Endothelial cell of umbilical vein (primary cell): ENCODE measurements at regions not wholly inside any gene's neighbourhood (a gene's known extent, or its start where the extent isn't known, plus 50 kb on each side); places are given as distances from the start of the nearest gene placed in this dataset.

Experiments used
- BruUV-seq: library from RNA; stranded (reverse); fragments of 400-500 nt; replicated peaks from 2 replicates; lab custom pipeline; 2021; lab: Mats Ljungman, UMichigan
- CTCF ChIA-PET: fragments of 300-600, 350-600 bp; sonication (Branson Sonifier 250); formaldehyde crosslinking; loops from one replicate; lab custom pipeline; 2021; ENCODE audit warnings: antibody characterized with exemption, inconsistent platforms; lab: Charles Lee
- POLR2A ChIA-PET: fragments of 300-600, 350-600 bp; sonication (Branson Sonifier 250); formaldehyde crosslinking; loops from one replicate; lab custom pipeline; 2021; ENCODE audit warnings: antibody characterized with exemption, inconsistent platforms; lab: Charles Lee
- DNase-seq: peaks from one replicate; pipeline ENCODE4 v3.0.0-alpha.2; 2011; ENCODE audit warnings: low read depth, low spot score
- FAIRE-seq: peaks from 2 replicates; lab custom pipeline; 2011; peaks lifted over from hg19 to GRCh38; lab: Jason Lieb, UNC
- H2AFZ ChIP-seq: 2 replicates; pipeline ENCODE4 v1.6.0; 2012; ENCODE audit warnings: low read depth, low read length, control low read depth, inconsistent platforms
- H3K27ac ChIP-seq: 2 replicates; pipeline ENCODE4 v1.5.1; 2011; ENCODE audit warnings: low read depth, mild to moderate bottlenecking, control low read depth, low read length, moderate library complexity; ENCODE audit not compliant: insufficient read depth
- H3K27me3 ChIP-seq, 2 experiments: 2 replicates each; pipeline versions ENCODE4 v1.6.0 to v1.6.1; 2011; ENCODE audit warnings: low read length in 2 of 2, mixed read lengths in 1 of 2; ENCODE audit not compliant: control insufficient read depth in 2 of 2, insufficient read depth in 2 of 2
- H3K36me3 ChIP-seq, 2 experiments: 2 replicates in 1 of 2; 3 replicates in 1 of 2; pipeline ENCODE4 v1.5.1; 2011; ENCODE audit warnings: low read length in 2 of 2, mild to moderate bottlenecking in 1 of 2, moderate library complexity in 1 of 2; ENCODE audit not compliant: control insufficient read depth in 2 of 2, insufficient read depth in 2 of 2; ENCODE audit errors: extremely low read depth in 1 of 2
- H3K4me1 ChIP-seq: 3 replicates; pipeline ENCODE4 v1.5.1; 2011; ENCODE audit warnings: mild to moderate bottlenecking, low read length; ENCODE audit not compliant: control insufficient read depth, insufficient read depth; ENCODE audit errors: extremely low read depth
- H3K4me2 ChIP-seq: 2 replicates; pipeline ENCODE4 v1.6.1; 2011; ENCODE audit warnings: low read length, control low read depth, mixed read lengths; ENCODE audit not compliant: insufficient read depth
- H3K4me3 ChIP-seq, 3 experiments: fragments of 200-600 bp in 1 of 3; sonication (generic), shearing (Covaris generic) in 1 of 3; replicated peaks in 1 of 3; 2 replicates each; pipeline ENCODE4 v1.5.1; 2011 to 2016; ENCODE audit warnings: control low read depth in 3 of 3, low read length in 3 of 3, mild to moderate bottlenecking in 2 of 3, inconsistent platforms in 1 of 3, low read depth in 1 of 3, moderate library complexity in 1 of 3; ENCODE audit not compliant: insufficient read depth in 1 of 3
- H3K79me2 ChIP-seq: 2 replicates; pipeline ENCODE4 v1.6.0; 2012; ENCODE audit warnings: low read length, inconsistent platforms; ENCODE audit not compliant: control insufficient read depth, insufficient read depth
- H3K9ac ChIP-seq: replicated peaks from 2 replicates; pipeline ENCODE3; 2011; ENCODE audit warnings: low read length, control low read depth; ENCODE audit not compliant: insufficient read depth; ENCODE audit errors: extremely low read depth
- H3K9me1 ChIP-seq: replicated peaks from 3 replicates; pipeline ENCODE4 v1.6.0; 2011; ENCODE audit warnings: mild to moderate bottlenecking, low read length; ENCODE audit not compliant: control insufficient read depth, insufficient read depth; ENCODE audit errors: extremely low read depth
- H3K9me3 ChIP-seq: replicated peaks from 2 replicates; pipeline ENCODE4 v1.5.1; 2012; ENCODE audit warnings: low read length, inconsistent platforms; ENCODE audit not compliant: control insufficient read depth, insufficient read depth
- H4K20me1 ChIP-seq: replicated peaks from 2 replicates; pipeline ENCODE3; 2011; ENCODE audit warnings: mild to moderate bottlenecking, low read length; ENCODE audit not compliant: control insufficient read depth, insufficient read depth; ENCODE audit errors: extremely low read depth
- EZH2 ChIP-seq: IDR thresholded peaks from 2 replicates; pipeline ENCODE4 v1.6.1; 2012; ENCODE audit warnings: borderline replicate concordance, low read depth, mild to moderate bottlenecking, moderate library complexity, low read length, inconsistent platforms; ENCODE audit not compliant: severe bottlenecking
- FOS ChIP-seq: IDR thresholded peaks from 2 replicates; pipeline ENCODE4 v1.6.1; 2011; ENCODE audit warnings: mild to moderate bottlenecking, low read length, moderate library complexity, borderline replicate concordance; ENCODE audit not compliant: insufficient read depth
- GATA2 ChIP-seq: IDR thresholded peaks from 2 replicates; pipeline ENCODE4 v1.7.0; 2011; ENCODE audit warnings: low read depth, mild to moderate bottlenecking, moderate library complexity, mixed read lengths, low read length; ENCODE audit not compliant: insufficient read length, insufficient read depth
- JUN ChIP-seq: IDR thresholded peaks from 2 replicates; pipeline ENCODE4 v1.6.1; 2011; ENCODE audit warnings: borderline replicate concordance, low read depth; ENCODE audit not compliant: insufficient read length, insufficient read depth
- MYC ChIP-seq: IDR thresholded peaks from one replicate; pipeline ENCODE4 v1.6.1; 2011; ENCODE audit warnings: mild to moderate bottlenecking, low read depth, low read length
- POLR2A ChIP-seq: IDR thresholded peaks from 2 replicates; pipeline ENCODE4 v1.6.1; 2012; ENCODE audit warnings: low read depth, mild to moderate bottlenecking, control low read depth, low read length
- POLR2AphosphoS5 ChIP-seq: IDR thresholded peaks from 2 replicates; pipeline ENCODE4 v1.6.1; 2012; ENCODE audit warnings: low read depth, mild to moderate bottlenecking, control low read depth, low read length, moderate library complexity; ENCODE audit not compliant: insufficient read depth
- dilution Hi-C: fragments of 300-500 bp; cut with MboI; formaldehyde crosslinking; loops from one replicate; pipeline ENCODE4 v1.15.0; 2019; ENCODE audit warnings: low sequenced_read_pairs; ENCODE audit not compliant: extremely low pct_ligation_motif_present
- intact Hi-C: fragments of 100-400 bp; cut with micrococcal nuclease; formaldehyde crosslinking; loops from one replicate; pipeline ENCODE4 v1.10.0; 2022
- TF ChIP-seq, protein P1 (sequence below), 2 donors: IDR thresholded peaks; 1 replicate in 1 of 2; 2 replicates in 1 of 2; pipeline ENCODE4 v1.5.1; 2011; ENCODE audit warnings: low read length in 2 of 2, mild to moderate bottlenecking in 2 of 2, moderate library complexity in 2 of 2, control low read depth in 1 of 2, inconsistent platforms in 1 of 2, low read depth in 1 of 2; ENCODE audit not compliant: insufficient read depth in 1 of 2; ENCODE audit errors: extremely low read depth in 1 of 2
- TF ChIP-seq, protein P2 (sequence below): IDR thresholded peaks from 2 replicates; pipeline ENCODE4 v1.6.1; 2011; ENCODE audit not compliant: insufficient read depth, insufficient read length

DNA sequence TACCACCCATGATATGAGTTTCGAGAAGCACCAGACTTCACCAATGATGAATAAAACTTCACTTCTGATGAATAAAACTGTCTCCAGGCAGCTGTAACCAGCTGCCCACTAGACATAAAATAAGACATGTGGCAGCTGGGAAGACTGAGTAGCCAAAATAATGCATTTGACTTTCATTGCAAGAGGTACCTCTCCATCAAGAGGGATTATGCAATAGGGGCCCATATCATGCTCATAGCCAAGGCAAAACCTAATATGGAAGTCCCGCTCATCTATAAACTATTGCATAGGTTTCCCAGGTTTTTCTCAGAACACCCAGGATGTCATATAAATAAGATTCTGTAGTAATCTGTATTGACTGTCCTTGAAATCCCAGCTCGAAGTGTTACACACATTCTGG, 155.5 kb downstream of the SIM1 start:
- H3K9ac ChIP-seq = no peak overlapping the region
- H3K9me1 ChIP-seq = no peaks in the 10 kb centered on the region
- dilution Hi-C loops = no loop called here
- no peaks in the 10 kb centered on the region for H3K36me3 ChIP-seq
- FAIRE-seq = no peak
- intact Hi-C loops = no loop called here
- H2AFZ ChIP-seq = no peak overlapping the region
- no peak overlapping the region for H3K4me3 ChIP-seq
- no peaks in the 10 kb centered on the region for H3K9me3 ChIP-seq
- no peak for TF ChIP-seq JUN
- TF ChIP-seq POLR2A = no peak
- no peak for TF ChIP-seq EZH2
- no peak for TF ChIP-seq FOS
- TF ChIP-seq MYC = no peak
- no peak for TF ChIP-seq GATA2
- TF ChIP-seq POLR2AphosphoS5 = no peak
- TF ChIP-seq, protein P1, sequence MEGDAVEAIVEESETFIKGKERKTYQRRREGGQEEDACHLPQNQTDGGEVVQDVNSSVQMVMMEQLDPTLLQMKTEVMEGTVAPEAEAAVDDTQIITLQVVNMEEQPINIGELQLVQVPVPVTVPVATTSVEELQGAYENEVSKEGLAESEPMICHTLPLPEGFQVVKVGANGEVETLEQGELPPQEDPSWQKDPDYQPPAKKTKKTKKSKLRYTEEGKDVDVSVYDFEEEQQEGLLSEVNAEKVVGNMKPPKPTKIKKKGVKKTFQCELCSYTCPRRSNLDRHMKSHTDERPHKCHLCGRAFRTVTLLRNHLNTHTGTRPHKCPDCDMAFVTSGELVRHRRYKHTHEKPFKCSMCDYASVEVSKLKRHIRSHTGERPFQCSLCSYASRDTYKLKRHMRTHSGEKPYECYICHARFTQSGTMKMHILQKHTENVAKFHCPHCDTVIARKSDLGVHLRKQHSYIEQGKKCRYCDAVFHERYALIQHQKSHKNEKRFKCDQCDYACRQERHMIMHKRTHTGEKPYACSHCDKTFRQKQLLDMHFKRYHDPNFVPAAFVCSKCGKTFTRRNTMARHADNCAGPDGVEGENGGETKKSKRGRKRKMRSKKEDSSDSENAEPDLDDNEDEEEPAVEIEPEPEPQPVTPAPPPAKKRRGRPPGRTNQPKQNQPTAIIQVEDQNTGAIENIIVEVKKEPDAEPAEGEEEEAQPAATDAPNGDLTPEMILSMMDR (IDR thresholded peaks at IDR 0.05; ENCODE audit: extremely low read depth in 1 of 2, insufficient read depth in 1 of 2, low read depth in 1 of 2, low read length in 2 of 2) = no peak
- TF ChIP-seq, protein P2, sequence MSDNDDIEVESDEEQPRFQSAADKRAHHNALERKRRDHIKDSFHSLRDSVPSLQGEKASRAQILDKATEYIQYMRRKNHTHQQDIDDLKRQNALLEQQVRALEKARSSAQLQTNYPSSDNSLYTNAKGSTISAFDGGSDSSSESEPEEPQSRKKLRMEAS = no peak
- H3K27ac ChIP-seq = no peak overlapping the region
- BruUV-seq = no TSS peak
- no peak for DNase-seq
- H4K20me1 ChIP-seq = no peaks in the 10 kb centered on the region
- peaks cover 19% of the 10 kb centered on the region for H3K4me1 ChIP-seq
- ChIA-PET POLR2A (no interaction called here), CTCF (interaction anchor here (1.1 kb wide), 1 partner anchor 133 kb away, joined by 3 read pairs; no protein-coding TSS in a partner anchor)
- H3K27me3 ChIP-seq = no peaks in the 10 kb centered on the region
- H3K79me2 ChIP-seq = no peaks in the 10 kb centered on the region
- no peak overlapping the region for H3K4me2 ChIP-seq
